GM21529 (cell line): ENCODE measurements at regions not wholly inside any gene's neighbourhood (a gene's known extent, or its start where the extent isn't known, plus 50 kb on each side); places are given as distances from the start of the nearest gene placed in this dataset.

Experiments used
- ATAC-seq: cut with Tn5 transposase; IDR thresholded peaks from one replicate; pipeline ENCODE4 v1.9.1; 2021; ENCODE audit not compliant: unreplicated experiment

DNA sequence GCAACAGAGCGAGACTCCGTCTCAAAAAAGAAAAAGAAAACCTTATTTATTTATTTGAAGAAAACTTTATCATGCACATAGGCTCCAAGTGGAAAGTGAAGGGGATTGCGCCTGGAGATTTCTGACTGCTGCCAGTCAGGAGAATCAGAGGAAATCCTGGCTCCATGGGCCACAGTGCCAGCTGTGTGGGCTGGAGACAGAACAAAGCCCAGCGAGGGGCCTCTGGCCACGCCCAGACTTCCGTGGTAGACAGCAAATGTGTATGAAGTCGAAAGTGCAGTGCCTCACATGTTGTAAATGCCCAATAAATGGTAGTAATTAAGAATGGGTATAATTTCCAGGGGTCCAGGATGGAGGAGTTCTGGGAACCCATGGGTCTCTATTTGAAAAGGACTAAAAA lies 75.8 kb upstream of the WWC1 start:
- ATAC-seq = no peak

DNA sequence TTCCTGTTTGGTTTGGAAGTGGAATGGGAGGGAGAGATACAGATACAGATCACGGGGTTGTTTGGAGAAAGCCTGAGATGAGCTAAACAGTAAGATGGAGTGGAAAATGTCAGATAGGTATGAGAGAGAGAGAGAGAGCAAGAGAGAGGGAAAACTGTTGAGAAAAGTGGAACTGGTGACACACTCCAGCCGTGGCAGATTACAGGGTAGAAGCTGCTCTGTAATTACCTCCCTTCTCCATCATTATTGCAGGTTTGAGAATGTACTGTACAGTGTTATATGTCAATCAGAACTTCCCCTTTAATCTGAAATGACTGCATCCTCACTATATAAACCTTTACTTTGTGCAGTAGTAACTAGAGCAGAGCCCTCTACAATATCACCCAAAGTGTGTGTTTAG lies 74.5 kb upstream of the WWC1 start:
- no peak for ATAC-seq

DNA sequence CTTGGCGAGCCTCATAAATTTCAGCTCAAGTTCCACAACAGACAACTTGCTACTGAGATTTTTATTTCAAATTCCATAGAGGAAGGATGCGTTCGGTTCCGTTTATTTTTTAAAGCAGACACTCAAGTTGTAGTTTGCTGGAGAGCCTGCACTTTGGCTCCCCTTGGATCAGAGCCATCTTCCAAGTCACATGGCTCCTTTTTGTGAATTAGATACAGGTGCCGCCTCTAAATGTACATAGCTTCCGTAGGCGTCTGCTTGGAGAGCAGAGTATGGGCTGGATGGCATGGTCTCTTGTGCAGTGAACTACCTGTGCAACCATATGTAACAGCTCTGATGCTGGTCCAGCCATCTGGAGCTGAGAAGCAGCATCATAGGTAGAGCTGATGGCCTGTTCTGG lies 73.9 kb upstream of the WWC1 start:
- ATAC-seq = no peak

DNA sequence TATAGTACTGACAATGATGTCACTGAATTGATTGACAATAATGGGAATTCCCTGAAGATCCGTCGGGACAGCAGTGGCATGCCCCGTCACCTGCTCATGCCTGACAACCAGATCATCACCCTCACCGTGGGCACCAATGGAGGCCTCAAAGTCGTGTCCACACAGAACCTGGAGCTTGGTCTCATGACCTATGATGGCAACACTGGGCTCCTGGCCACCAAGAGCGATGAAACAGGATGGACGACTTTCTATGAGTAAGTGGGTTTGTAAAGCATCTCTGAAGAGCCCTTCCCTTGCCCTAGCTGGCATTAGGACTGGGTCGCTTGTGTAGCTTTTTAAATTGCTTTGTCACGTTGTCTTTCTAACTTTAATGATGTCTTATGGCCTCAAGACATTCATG lies 72.7 kb upstream of the WWC1 start:
- no peak for ATAC-seq

DNA sequence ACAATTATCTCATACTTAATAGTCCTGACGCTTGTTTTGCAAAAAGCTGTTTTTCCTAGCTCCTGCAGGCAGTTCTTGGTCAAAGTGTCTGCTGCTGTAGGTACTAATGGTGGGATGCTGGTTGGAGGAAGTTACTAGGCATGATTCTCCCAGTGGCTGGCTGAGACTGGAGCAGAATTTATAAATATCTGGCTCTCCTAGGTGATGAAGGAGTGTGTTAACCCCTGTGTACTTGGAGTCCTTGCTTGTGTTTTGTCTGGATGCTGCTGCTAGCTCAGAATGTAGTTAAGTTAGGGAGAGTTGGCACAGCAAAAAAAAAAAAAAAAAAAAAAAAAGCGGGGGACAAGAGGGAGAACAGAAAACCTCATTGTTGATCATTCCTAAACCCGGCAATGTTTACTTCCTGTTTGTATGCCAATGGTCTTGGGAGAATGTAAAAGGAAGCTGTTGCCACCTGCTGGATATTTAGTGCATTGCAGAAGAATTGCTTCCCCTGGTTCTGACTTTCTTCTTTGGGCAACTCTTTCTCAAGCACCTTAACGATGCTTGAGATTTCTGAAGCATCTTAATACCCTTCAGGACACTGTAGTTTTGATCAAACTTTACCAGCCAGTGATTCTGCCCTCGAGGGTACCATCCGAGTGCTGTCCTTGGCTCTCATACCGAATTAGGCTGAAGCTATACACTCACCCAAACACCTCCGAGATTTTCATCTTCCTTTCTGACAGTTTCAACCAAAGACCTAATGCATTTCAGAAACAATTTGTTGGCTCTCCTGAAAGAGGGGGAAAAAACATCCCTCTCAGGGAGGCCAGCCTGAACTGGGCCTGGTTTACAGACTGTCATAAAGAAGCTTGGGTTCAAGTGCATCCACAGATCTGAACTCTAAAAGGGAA lies 71.7 kb upstream of the WWC1 start:
- ATAC-seq = peak; percentile 95

DNA sequence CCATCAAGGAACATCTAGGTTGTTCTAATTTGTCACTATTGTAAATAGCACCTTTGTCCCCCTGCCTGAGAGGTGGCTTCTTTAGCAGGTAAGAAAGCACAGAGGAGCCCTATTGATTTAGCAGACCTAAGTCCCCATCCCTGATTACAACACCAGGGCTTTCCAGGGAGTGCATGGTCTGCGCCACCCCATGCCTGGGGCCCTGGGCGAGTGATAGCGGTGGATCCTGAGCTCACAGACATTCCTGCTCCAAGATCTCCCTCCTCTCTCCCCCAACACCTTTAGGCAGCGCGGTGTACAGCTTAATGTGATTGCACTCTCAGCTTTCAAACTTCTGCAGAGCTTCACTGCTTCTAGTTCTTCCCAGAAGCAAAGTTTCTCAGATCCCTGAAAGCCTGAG lies 67.4 kb upstream of the WWC1 start:
- ATAC-seq = no peak

DNA sequence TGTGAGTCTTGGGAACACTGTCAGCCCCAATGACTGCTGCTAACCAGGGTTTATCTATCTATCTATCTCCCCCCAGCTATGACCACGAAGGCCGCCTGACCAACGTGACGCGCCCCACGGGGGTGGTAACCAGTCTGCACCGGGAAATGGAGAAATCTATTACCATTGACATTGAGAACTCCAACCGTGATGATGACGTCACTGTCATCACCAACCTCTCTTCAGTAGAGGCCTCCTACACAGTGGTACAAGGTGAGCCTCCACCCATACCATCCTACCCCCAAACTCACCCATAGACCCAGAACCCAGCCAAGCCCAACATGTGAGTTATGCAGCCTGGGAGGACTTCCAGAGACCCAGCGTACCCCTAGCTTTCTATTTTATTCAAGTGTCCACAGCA lies 65.4 kb upstream of the WWC1 start:
- no peak for ATAC-seq

DNA sequence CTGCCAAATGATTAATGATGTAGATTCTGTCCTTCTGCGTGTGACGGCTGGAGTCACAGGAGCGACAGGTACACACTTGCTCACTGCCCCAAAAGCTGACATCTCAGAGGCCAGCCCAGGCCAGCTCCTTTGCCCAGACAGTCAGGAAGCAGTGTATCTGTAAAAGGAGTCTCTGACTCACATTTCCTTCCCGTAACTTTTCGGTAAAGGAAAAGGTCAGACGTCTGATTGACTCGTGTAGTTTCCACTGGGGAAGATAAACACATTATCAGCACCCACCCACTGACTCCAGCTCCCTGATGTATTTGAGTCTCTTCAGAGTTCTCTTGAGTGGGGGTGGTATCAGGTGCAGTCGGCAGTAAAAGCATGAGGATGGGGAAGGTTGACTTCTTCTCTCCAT lies 64.4 kb upstream of the WWC1 start:
- no peak for ATAC-seq

DNA sequence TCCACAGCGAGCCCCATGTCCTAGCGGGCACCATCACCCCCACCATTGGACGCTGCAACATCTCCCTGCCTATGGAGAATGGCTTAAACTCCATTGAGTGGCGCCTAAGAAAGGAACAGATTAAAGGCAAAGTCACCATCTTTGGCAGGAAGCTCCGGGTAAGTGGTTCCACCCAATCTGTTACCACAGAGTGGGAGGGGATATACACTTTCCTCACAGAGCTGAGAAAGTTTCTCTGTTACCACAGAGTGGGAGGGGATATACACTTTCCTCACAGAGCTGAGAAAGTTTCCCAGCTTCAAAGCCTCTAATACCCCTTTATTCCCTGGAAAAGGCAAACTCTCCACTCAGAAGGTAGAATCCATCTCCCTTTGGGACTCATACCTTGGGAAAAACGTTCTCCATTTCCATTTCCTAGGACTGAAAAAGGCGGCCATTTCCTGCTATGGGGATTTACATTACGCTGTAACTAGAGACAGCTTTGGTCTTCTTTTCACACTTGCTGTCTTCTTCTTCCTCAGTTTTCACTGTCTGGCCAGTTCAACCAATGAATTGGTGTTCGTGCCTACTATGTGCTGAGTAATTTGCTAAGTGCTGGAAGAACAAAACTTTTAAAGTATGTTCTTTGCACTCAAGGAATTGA lies 63.4 kb upstream of the WWC1 start:
- peak; percentile 100 for ATAC-seq

DNA sequence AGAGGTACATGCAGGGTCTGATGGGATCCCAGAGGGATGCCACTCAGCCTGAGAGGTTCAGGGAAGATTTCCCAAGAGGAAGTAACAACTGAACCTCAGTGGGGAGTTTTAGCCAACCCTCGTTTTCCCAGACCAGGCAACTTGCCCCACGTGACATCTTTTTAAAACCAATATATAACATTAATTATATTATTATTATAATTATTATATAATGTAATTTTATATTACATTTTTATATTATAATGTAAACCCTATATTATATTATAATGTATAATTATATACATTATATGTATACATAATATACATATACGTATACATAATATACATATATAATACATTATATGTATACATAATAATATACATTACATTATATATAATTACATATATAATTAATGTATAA lies 62.8 kb upstream of the WWC1 start:
- ATAC-seq = no peak

DNA sequence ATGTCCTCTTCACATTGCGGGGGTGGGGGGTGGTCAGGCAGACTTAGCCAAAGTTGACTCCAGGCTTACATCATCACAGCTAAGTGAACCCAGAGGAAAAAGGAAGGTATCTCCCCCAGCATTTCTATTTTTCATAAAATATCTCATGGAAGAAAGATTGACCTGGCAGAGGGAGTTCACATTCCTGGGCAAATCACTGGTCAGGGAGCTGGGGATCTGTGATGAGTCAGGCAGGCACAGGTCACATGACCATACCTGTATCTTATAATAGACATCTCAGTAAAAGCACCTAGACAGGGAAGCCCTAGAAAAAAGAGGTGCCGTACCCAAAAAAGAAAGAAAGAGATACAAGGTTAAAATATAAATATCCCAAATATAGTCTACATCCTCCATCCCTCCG lies 57.3 kb upstream of the WWC1 start:
- no peak for ATAC-seq

DNA sequence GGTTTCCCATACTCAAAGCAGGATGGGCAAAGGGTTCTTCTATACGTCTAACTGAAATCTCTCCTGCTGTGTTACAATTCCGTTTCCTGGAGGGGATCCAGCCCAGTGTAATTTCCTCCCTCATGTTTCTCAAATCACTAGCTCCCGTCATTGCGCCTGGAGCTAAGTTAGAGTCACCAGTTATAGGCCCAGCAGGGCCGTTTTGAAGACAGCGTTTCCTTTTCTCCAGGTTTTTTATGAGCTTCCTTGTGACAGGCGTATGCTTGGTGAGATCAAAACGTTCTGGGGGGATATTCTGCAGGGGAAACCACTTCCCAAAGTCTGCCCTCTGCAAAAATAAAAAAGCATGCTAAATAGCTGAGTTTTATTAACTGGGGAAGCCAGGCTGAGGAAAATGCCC lies 53.0 kb upstream of the WWC1 start:
- no peak for ATAC-seq

DNA sequence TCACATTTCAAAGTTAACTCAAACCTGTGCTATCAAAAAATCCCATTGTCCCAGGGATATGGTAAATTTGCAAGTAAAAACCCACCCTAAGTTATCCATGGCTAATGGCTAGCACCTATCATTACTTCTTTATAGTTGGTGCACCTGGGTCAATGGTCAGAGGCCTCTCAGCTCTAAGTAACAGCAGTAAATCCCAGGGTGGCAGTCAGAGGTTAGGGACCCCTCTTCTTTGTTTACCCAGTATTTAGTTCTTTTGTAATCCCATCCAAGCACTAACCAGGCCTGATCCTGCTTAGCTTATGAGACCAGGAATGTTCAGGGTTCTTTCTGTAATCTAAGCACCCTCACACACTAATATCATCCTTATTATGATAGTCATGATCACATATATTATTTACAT lies 52.1 kb upstream of the WWC1 start:
- no peak for ATAC-seq
